Fibroblast of skin of right quadriceps (primary cell): ENCODE measurements at regions not wholly inside any gene's neighbourhood (a gene's known extent, or its start where the extent isn't known, plus 50 kb on each side); places are given as distances from the start of the nearest gene placed in this dataset.

Source experiments
- DNase-seq: peaks from one replicate; pipeline ENCODE4 v3.0.0-alpha.2; 2013

- DNase-seq, result no peak
These were observed 163.4 kb downstream of the NUAK1 start for GRCh38 chr12:105975351-105975750.

DNA sequence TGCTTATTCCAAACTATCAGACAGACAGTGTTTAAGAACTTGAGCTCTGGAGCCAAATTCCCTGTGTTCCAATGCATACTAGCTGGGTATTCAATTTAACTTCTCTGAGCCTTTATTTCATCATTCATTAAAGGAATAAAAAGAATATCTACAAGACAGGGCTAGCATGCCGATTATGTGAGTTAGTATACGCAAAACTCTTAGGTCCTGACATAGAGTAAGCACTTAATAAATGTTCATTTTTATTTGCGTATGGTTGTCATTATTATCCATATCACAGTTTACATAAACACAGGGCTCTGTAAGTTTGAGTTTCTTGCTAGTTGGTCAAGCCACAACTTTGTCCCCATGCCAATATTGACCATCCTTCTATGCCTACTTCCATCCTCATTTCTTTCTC, 161.5 kb downstream of the NUAK1 start:
- DNase-seq, result no peak

GRCh38 chr12:105977652-105978051, 161.1 kb downstream of the NUAK1 start:
- peak; percentile 87 for DNase-seq

GRCh38 chr12:105978276-105978675, 160.5 kb downstream of the NUAK1 start:
- DNase-seq, result no peak

GRCh38 chr12:105978686-105979085, 160.1 kb downstream of the NUAK1 start:
- peak; percentile 58 for DNase-seq

DNA sequence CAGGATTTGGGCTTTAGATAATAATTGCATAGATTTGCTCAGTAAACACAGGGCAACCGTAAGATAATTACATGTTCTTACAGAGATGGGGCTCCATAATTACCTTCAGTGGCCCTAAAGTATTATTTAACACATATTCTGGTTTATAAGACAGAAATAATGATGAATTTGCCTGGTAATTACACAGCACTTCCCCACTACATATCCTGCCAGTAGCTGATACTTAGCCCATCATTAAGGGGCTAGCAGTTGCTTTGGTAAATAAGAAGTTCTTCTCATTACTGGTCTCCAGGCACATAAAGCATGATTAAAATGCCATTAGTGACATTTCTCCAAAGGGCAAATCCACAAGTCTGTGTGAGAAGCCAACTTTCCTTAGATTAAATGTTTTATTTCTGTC, 158.7 kb downstream of the NUAK1 start:
- no peak for DNase-seq

DNA sequence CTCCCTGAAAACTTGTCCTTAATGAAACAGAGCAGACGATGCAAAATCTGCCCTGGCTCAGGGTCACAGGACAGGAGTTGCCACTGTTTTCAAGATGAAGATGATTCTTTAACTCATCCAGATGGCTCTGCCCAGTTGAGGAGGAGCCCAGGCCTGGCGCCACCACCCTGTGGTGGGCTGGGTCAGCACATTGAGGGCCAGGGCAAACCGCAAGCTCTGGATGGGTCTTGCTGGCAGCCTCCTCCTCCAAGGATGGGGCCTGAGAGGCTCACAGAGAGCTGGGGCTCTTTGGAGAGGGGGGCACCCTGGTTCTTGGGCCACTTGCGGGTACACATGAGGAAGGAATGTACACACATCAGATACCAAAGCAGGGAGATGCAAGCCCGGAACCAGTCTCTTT, 158.2 kb downstream of the NUAK1 start:
- DNase-seq, result no peak

DNA sequence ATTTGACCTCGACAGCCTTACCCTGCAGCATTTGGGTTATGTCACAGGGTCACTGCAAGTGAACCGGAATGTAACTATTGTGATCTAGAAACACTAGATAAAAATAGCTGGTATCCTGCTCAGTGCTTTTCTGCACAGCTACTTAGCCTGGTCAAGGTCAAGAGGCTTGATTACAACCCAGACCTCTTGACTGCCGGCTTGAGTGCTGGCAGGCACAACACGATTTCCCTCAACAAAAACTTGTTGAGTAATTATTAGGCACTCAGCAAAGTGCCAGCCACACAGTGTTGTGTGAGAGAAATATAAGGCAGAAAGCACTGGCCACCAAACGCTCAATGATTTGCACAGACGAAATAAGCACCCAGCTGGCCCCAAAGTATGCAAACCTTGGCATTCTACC, 156.7 kb downstream of the NUAK1 start:
- no peak for DNase-seq

DNA sequence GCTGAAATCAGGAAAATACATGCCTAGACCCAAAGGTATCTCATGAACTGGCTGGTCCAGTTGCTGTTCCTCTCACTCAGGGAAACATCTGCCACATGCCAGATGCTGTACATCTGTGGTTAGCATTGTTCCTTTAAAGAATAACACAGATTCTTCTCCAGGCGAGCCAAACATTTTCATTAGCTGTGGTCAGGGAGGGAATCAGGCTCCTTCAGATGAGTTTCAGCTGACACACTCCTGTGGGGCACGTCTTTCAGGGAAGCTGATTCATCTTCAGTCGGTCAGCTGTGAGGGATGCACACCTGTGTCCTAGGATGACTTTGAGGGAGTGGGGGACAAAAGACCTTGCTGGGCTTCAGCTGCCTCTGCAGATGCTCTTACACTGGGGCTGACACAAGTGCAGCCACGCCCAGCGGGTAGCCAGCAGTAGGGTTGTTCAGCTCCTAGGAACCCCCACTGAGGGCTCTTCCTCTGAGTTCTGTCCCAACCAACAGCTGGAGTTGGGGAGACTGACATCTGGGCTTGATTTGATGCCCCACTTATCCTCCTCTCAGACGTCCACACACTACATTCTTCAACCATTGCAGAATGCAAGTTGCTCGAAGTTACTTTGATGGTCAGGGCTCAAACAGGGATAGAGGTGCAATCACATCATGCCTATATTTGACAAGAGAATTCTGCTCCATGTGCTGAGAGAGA, 155.0 kb downstream of the NUAK1 start:
- peak; percentile 84 for DNase-seq

DNA sequence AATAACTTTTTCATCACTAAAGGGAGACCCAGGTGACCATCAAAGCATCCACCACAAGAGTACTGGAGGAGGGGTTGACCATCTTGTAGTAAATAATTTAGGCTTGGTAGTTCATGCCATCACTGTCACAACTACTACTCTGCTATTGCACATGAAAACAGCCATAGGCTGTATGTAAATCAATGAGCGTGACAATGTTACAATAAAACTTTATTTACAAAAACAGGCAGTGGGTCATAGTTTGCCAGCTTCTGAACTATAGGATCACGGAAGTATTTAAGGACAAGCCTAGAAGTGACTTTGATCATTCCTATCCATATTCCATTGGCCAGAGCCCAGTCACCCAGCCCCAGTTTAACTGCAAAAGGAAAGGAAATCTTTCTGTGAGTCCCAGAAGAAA, 153.4 kb downstream of the NUAK1 start:
- DNase-seq, result no peak

DNA sequence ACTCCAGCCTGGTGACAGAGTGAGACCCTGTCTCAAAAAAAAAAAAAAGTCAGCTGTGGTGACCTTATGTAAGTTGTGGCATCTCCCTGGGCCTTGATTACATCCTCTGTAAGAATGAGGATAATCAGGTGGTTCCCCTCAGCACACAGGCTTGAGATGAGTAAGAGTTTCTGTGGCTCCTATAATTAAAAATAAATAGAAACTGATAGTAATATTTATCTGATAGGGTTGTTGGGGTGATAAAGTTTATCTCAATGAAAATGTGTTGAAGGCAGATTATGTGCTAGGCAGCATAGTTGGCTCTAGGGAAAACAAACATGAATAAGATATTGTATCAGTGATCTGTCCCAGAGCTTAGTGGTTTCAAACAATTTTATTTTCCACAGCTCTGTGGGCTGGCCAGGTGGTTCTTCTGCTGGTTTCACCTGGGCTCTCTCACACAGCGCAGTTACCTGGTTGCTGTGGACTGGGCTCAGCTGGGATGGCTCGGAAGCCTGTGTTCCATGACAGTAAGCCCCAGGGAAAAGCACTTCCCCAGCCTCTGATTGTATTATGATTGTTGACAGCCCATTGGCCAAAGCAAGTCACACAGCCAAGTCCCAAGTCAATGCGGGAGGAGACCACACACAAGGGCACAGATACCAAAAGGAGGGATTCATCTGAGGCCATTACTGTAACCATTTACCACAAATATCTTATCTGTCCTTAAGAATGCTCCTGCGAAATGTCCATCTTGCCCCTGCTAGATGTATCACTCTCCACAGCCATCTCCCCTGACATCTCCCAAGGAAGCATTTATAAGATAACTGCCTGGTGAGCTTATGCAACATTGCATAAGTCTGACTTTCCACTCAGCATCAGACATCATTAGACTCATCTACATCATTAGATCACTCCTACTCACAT, 151.7 kb downstream of the NUAK1 start:
- peak; percentile 95 for DNase-seq

- no peak for DNase-seq
These were observed 151.1 kb downstream of the NUAK1 start for GRCh38 chr12:105987685-105988035.

GRCh38 chr12:105992849-105993740, 145.7 kb downstream of the NUAK1 start:
- peak; percentile 39 for DNase-seq

- DNase-seq, result peak; percentile 45
These were observed 144.8 kb downstream of the NUAK1 start for GRCh38 chr12:105993766-105994555.

GRCh38 chr12:105995961-105996431, 142.8 kb downstream of the NUAK1 start:
- no peak for DNase-seq

DNA sequence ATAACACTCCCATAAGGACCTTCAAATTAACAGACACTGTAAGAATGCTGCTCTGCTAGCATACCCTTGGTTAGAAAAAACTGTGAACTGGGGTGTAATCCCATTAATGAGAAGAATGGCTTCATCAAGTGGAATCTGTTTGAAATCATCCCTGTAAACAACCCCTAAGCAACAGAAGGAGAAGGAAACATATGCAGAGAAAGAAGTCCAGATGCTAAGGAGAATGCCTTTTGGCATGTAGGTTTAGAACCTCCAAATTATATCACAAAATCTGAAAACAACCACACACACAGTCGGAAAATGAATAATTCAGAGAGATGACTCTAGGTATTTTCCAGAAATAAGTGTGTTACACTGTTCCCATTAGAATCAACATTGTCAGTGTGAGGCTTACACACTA, 140.2 kb downstream of the NUAK1 start:
- no peak for DNase-seq

GRCh38 chr12:106000382-106001104, 138.2 kb downstream of the NUAK1 start:
- DNase-seq, result no peak

- no peak for DNase-seq
These were observed 137.5 kb downstream of the NUAK1 start for GRCh38 chr12:106001105-106001836.

- no peak for DNase-seq
These were observed 136.9 kb downstream of the NUAK1 start for GRCh38 chr12:106001837-106002218.

- no peak for DNase-seq
These were observed 135.5 kb downstream of the NUAK1 start for GRCh38 chr12:106003297-106003696.

GRCh38 chr12:106004289-106004688, 134.5 kb downstream of the NUAK1 start:
- no peak for DNase-seq
